ENCODE measurements at regions not wholly inside any gene's neighbourhood (a gene's known extent, or its start where the extent isn't known, plus 50 kb on each side); places are given as distances from the start of the nearest gene placed in this dataset.
"Not testable (repeated sequence)": the region's sequence is repeated elsewhere in the genome, so short reads cannot be mapped to it uniquely, and the experiment has no call there.

- TF ChIP-seq POLR2A (IDR thresholded peaks at IDR 0.05) (no peak), CTCF (IDR thresholded peaks at IDR 0.05) (no peak)
- no peak overlapping the region for H3K27ac ChIP-seq
- H3K36me3 ChIP-seq = no peaks in the 10 kb centered on the region
- no peaks in the 10 kb centered on the region for H3K4me1 ChIP-seq
- no peaks in the 10 kb centered on the region for H3K9me3 ChIP-seq
- no peak for DNase-seq
- H3K4me3 ChIP-seq = no peak overlapping the region
- H3K27me3 ChIP-seq = no peaks in the 10 kb centered on the region
Measured at GRCh38 chrX:15016051-15016450, 142.8 kb downstream of the MOSPD2 start.

- no peak overlapping the region for H3K4me3 ChIP-seq
- no peaks in the 10 kb centered on the region for H3K27me3 ChIP-seq
- H3K27ac ChIP-seq = no peak overlapping the region
- no peaks in the 10 kb centered on the region for H3K4me1 ChIP-seq
- no peaks in the 10 kb centered on the region for H3K9me3 ChIP-seq
- H3K36me3 ChIP-seq = no peaks in the 10 kb centered on the region
- TF ChIP-seq POLR2A (IDR thresholded peaks at IDR 0.05) (no peak), CTCF (IDR thresholded peaks at IDR 0.05) (no peak)
- DNase-seq = no peak
Measured at GRCh38 chrX:15014281-15014680, 141.1 kb downstream of the MOSPD2 start.

GRCh38 chrX:15013461-15013860, 140.2 kb downstream of the MOSPD2 start:
- H3K4me1 ChIP-seq = no peaks in the 10 kb centered on the region
- no peaks in the 10 kb centered on the region for H3K27me3 ChIP-seq
- no peaks in the 10 kb centered on the region for H3K9me3 ChIP-seq
- no peak for DNase-seq
- TF ChIP-seq CTCF (IDR thresholded peaks at IDR 0.05) (no peak), POLR2A (IDR thresholded peaks at IDR 0.05) (no peak)
- no peak overlapping the region for H3K4me3 ChIP-seq
- no peak overlapping the region for H3K27ac ChIP-seq
- no peaks in the 10 kb centered on the region for H3K36me3 ChIP-seq

- Histone ChIP-seq H3K36me3 (no peaks in the 10 kb centered on the region), H3K4me3 (no peak overlapping the region), H3K4me1 (no peaks in the 10 kb centered on the region), H3K9me3 (no peaks in the 10 kb centered on the region), H3K27ac (no peak overlapping the region), H3K27me3 (no peaks in the 10 kb centered on the region)
- TF ChIP-seq CTCF (IDR thresholded peaks at IDR 0.05) (no peak), POLR2A (IDR thresholded peaks at IDR 0.05) (no peak)
- no peak for DNase-seq
Measured at GRCh38 chrX:14997271-14997670, 124.0 kb downstream of the MOSPD2 start.

GRCh38 chrX:14984425-14984824, 111.2 kb downstream of the MOSPD2 start:
- not testable (repeated sequence) for H3K4me3 ChIP-seq, H3K27ac ChIP-seq, H3K36me3 ChIP-seq, DNase-seq, H3K9me3 ChIP-seq, H3K27me3 ChIP-seq, H3K4me1 ChIP-seq

Data from Peyer's patch (tissue), 4 donors.